Tibial nerve (tissue), 4 donors: ENCODE measurements at regions not wholly inside any gene's neighbourhood (a gene's known extent, or its start where the extent isn't known, plus 50 kb on each side); places are given as distances from the start of the nearest gene placed in this dataset.

Experiments
- DNase-seq, 2 donors: peaks; one replicate each; pipeline ENCODE4 v3.0.0-alpha.2; 2019; ENCODE audit warnings: low spot score in 2 of 2
- H3K27ac ChIP-seq, 4 donors: fragments of 200-600 bp; sonication (generic) in 3 of 4; one replicate each; pipeline ENCODE4 v1.5.1; 2017 to 2019; ENCODE audit warnings: mild to moderate bottlenecking in 1 of 4
- H3K27me3 ChIP-seq, 2 donors: fragments of 200-600 bp; sonication (generic) in 1 of 2; one replicate each; pipeline versions ENCODE4 v1.5.1 to v1.6.0; 2017 to 2019
- H3K36me3 ChIP-seq, 3 donors: fragments of 200-600 bp; sonication (generic); one replicate each; pipeline ENCODE4 v1.5.1; 2018 to 2019
- H3K4me1 ChIP-seq, 4 donors: fragments of 200-600 bp; sonication (generic) in 3 of 4; one replicate each; pipeline ENCODE4 v1.5.1; 2017 to 2019
- H3K4me3 ChIP-seq, 4 donors: fragments of 200-600 bp; sonication (generic) in 3 of 4; one replicate each; pipeline ENCODE4 v1.5.1; 2017 to 2019; ENCODE audit warnings: mild to moderate bottlenecking in 1 of 4, moderate library complexity in 1 of 4
- H3K9me3 ChIP-seq, 4 donors: fragments of 200-600 bp; sonication (generic) in 3 of 4; one replicate each; pipeline ENCODE4 v1.5.1; 2017 to 2019
- EP300 ChIP-seq, 2 donors: sonication (generic); formaldehyde crosslinking; IDR thresholded peaks; one replicate each; pipeline ENCODE4 v1.6.1; 2017; ENCODE audit warnings: antibody characterized with exemption in 2 of 2, mild to moderate bottlenecking in 1 of 2
- POLR2A ChIP-seq, 2 donors: fragments of 450-650 bp; IDR thresholded peaks; one replicate each; pipeline ENCODE4 v1.6.1; 2017; ENCODE audit warnings: antibody characterized with exemption in 2 of 2, mild to moderate bottlenecking in 2 of 2, moderate library complexity in 2 of 2
- WGBS, 2 donors: methylation state at CpG; one replicate each; pipeline ENCODE4 v1.1.5; 2018; 5-methylcytosine and 5-hydroxymethylcytosine counted together
- TF ChIP-seq, protein P1 (sequence below), 5 experiments: fragments of 200-600 bp in 3 of 5; fragments of 450-650 bp in 2 of 5; sonication (generic) in 3 of 5; IDR thresholded peaks; one replicate each; pipeline ENCODE4 v1.5.1; 2016 to 2019; ENCODE audit warnings: antibody characterized with exemption in 5 of 5, mild to moderate bottlenecking in 3 of 5, moderate library complexity in 2 of 5

DNA sequence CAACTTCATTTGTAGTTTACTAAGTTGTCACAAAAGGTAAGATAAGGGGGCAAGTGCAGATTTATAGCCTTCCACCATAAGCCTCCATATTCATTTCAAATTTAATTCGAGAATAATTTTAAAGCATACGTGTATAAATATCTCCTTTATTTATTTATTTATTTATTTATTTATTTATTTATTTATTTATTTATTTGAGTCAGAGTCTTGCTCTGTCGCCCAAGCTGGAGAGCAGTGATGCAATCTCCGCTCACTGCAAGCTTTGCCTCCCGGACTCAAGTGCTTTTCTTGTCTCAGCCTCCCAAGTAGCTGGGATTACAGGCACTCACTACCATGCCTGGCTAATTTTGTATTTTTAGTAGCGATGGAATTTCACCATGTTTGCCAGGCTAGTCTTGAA is 523.4 kb downstream of the FAT4 start:
- Histone ChIP-seq H3K36me3 (no peaks in the 10 kb centered on the region), H3K4me1 (no peaks in the 10 kb centered on the region), H3K4me3 (no peak overlapping the region), H3K27me3 (no peaks in the 10 kb centered on the region), H3K9me3 (no peaks in the 10 kb centered on the region), H3K27ac (no peak overlapping the region)
- no peak for DNase-seq
- 77 to 87% methylated on average over 6 of the region's 6 CpGs for WGBS, 2 donors
- TF ChIP-seq, protein P1, sequence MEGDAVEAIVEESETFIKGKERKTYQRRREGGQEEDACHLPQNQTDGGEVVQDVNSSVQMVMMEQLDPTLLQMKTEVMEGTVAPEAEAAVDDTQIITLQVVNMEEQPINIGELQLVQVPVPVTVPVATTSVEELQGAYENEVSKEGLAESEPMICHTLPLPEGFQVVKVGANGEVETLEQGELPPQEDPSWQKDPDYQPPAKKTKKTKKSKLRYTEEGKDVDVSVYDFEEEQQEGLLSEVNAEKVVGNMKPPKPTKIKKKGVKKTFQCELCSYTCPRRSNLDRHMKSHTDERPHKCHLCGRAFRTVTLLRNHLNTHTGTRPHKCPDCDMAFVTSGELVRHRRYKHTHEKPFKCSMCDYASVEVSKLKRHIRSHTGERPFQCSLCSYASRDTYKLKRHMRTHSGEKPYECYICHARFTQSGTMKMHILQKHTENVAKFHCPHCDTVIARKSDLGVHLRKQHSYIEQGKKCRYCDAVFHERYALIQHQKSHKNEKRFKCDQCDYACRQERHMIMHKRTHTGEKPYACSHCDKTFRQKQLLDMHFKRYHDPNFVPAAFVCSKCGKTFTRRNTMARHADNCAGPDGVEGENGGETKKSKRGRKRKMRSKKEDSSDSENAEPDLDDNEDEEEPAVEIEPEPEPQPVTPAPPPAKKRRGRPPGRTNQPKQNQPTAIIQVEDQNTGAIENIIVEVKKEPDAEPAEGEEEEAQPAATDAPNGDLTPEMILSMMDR (IDR thresholded peaks at IDR 0.05), result no peak
- TF ChIP-seq EP300 (IDR thresholded peaks at IDR 0.05) (no peak), POLR2A (IDR thresholded peaks at IDR 0.05) (no peak)

DNA sequence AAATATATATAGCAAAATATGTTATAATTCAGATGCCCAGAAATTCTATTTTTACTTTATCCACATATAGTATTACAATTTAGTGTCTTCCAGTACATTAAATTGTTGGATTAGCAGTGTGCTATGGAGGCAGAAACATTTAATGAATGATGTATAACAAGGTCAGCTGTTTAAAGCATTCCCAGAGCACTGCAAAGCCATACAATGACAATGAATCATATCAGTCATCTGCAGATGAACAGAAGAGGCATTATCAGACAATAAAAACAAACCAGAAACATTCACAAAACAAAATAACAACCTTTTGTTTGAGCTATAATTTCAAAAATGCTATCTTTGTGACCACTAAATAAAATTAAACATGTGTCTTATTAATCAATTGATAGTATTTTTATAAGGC is 524.2 kb downstream of the FAT4 start:
- Histone ChIP-seq H3K4me3 (no peak overlapping the region), H3K4me1 (no peaks in the 10 kb centered on the region), H3K9me3 (no peaks in the 10 kb centered on the region), H3K36me3 (no peaks in the 10 kb centered on the region), H3K27ac (no peak overlapping the region), H3K27me3 (no peaks in the 10 kb centered on the region)
- TF ChIP-seq, protein P1 (IDR thresholded peaks at IDR 0.05), result no peak
- TF ChIP-seq EP300 (IDR thresholded peaks at IDR 0.05) (no peak), POLR2A (IDR thresholded peaks at IDR 0.05) (no peak)
- no peak for DNase-seq

DNA sequence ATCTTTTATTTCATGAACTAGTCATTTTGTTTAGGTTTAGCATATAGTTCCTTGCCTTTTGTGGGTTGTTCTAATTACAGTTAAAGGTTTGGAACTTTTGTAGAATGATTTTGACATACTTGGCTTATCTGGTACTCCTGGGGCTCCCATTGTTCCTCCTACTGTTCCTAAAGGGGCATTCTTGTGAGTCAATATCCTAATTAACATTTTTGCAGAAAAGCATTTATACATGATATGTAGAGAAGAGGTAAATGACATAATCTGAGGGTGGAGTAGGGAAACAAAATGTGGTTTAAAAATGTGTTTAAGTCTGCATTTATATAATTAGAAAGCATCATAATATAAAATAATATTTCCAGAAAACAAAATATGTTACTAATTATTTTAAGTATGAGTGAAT is 529.2 kb downstream of the FAT4 start:
- Histone ChIP-seq H3K27ac (no peak overlapping the region), H3K36me3 (no peaks in the 10 kb centered on the region), H3K4me1 (no peaks in the 10 kb centered on the region), H3K4me3 (no peak overlapping the region), H3K27me3 (no peaks in the 10 kb centered on the region), H3K9me3 (no peaks in the 10 kb centered on the region)
- no peak for DNase-seq
- TF ChIP-seq POLR2A (IDR thresholded peaks at IDR 0.05) (no peak), EP300 (IDR thresholded peaks at IDR 0.05) (no peak)
- TF ChIP-seq, protein P1 (IDR thresholded peaks at IDR 0.05), result no peak

DNA sequence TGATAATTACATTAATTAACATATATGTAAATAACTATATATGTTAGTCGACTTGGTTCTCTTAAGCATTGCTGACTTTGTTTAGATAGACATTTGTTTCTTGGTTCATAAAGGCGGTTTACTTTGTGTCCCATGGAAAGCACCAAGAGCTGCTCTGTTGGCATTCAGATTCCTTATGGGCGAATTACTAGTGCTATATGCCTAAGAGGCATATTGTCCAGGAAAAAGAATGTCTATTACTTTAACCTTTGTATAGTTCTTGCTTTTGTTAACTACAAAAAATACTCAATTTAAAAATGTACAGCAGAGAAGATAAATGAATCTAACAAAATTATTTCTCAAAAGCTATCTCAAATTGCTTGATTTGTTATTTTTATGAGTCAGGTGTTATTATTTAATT is 532.8 kb downstream of the FAT4 start:
- Histone ChIP-seq H3K27me3 (no peaks in the 10 kb centered on the region), H3K27ac (no peak overlapping the region), H3K4me1 (no peaks in the 10 kb centered on the region), H3K4me3 (no peak overlapping the region), H3K36me3 (no peaks in the 10 kb centered on the region), H3K9me3 (no peaks in the 10 kb centered on the region)
- no peak for TF ChIP-seq EP300 (IDR thresholded peaks at IDR 0.05)
- DNase-seq, result no peak
- 89 to 94% methylated on average over 3 of the region's 3 CpGs for WGBS, 2 donors

DNA sequence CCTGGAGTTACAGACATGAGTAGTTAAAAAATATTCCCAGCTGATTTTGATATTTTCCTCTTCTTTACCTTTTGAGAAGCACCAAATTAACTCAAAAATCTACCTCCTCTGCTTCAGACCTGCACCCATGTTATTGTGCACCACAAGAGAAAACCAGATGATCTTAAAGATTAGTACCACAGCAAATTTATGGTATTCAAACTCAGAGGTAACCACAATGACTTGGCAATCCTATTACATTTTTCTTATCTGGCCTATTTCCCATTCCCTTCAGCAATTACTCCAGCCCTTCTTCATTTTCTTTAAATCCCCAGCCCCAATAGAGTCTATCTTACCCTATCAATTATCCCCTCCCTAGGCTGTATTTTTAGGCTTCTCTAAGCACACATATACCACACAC is 535.1 kb downstream of the FAT4 start:
- Histone ChIP-seq H3K4me3 (no peak overlapping the region), H3K36me3 (no peaks in the 10 kb centered on the region), H3K9me3 (no peaks in the 10 kb centered on the region), H3K4me1 (no peaks in the 10 kb centered on the region), H3K27ac (no peak overlapping the region), H3K27me3 (no peaks in the 10 kb centered on the region)
- no peak for DNase-seq
- TF ChIP-seq EP300 (IDR thresholded peaks at IDR 0.05) (no peak), POLR2A (IDR thresholded peaks at IDR 0.05) (no peak)
- TF ChIP-seq, protein P1 (IDR thresholded peaks at IDR 0.05), result no peak

DNA sequence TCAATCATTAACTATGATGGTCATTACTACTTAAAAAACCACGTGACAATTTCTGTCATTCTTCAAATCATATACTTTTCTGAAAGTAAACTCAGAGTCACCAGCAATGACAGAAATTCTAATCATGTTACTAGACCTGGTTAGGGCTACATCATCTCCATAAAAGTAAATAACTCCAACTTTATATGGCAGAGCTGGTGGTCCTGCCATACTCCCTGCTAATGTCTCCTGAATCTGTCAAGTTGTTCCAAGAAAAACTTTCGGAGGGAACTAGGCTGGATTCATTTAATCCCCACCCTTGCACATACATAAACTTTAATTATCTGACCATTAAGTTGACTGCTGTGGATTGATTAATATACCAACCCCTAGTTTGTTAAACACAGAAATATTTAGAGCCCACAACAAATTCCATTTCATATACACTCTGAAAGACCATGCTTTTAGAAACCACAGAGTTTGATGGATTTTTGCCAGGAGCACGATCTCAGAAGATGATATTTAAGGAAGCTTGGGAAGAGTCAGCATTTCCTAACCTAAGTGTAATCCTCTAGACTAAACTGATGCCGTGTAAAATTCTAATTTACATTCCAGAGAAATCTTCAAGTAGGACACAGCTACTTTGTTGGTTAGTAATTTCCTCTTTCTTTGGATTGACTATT is 577.0 kb downstream of the FAT4 start:
- Histone ChIP-seq H3K36me3 (no peaks in the 10 kb centered on the region), H3K9me3 (no peaks in the 10 kb centered on the region), H3K4me3 (no peak overlapping the region), H3K27me3 (no peaks in the 10 kb centered on the region), H3K4me1 (no peaks in the 10 kb centered on the region), H3K27ac (no peak overlapping the region)
- 38 to 45% methylated on average over 4 of the region's 4 CpGs for WGBS, 2 donors
- TF ChIP-seq EP300 (IDR thresholded peaks at IDR 0.05) (no peak), POLR2A (IDR thresholded peaks at IDR 0.05) (no peak)
- TF ChIP-seq, protein P1 (IDR thresholded peaks at IDR 0.05), result no peak
- DNase-seq, result no peak
